ENCODE measurements at regions not wholly inside any gene's neighbourhood (a gene's known extent, or its start where the extent isn't known, plus 50 kb on each side); places are given as distances from the start of the nearest gene placed in this dataset.

DNA sequence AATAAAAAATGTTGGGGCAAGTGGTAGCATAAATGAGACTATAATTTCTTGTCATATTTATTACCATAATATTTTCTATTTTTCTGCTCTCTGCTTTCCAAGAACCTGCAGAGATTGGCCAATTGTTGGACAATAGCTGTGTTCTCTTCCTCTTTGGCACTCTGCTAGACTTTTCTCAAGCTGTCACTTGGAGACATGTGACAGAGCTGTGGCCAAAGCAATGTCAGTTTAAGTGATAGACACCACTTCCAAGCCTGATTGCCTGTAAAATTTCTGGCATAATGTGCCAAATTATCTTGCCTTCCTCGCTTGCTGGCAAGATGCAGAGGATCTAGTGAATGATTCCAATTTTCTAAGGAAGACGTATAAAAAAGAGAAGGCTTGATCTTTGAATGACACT is 162.2 kb upstream of the NDST4 start:
- Mint-ChIP-seq H3K36me3 (ENCODE audit: insufficient read depth, unreplicated experiment) (no peaks in the 10 kb centered on the region), H3K27me3 (ENCODE audit: insufficient read depth, unreplicated experiment) (no peaks in the 10 kb centered on the region), H3K4me3 (ENCODE audit: unreplicated experiment) (no peak overlapping the region), H3K27ac (ENCODE audit: low read depth, unreplicated experiment) (no peak overlapping the region), H3K4me1 (ENCODE audit: insufficient read depth, unreplicated experiment) (peaks cover 6% of the 10 kb centered on the region), H3K9me3 (ENCODE audit: unreplicated experiment) (no peaks in the 10 kb centered on the region)
- TF ChIP-seq, protein P1, sequence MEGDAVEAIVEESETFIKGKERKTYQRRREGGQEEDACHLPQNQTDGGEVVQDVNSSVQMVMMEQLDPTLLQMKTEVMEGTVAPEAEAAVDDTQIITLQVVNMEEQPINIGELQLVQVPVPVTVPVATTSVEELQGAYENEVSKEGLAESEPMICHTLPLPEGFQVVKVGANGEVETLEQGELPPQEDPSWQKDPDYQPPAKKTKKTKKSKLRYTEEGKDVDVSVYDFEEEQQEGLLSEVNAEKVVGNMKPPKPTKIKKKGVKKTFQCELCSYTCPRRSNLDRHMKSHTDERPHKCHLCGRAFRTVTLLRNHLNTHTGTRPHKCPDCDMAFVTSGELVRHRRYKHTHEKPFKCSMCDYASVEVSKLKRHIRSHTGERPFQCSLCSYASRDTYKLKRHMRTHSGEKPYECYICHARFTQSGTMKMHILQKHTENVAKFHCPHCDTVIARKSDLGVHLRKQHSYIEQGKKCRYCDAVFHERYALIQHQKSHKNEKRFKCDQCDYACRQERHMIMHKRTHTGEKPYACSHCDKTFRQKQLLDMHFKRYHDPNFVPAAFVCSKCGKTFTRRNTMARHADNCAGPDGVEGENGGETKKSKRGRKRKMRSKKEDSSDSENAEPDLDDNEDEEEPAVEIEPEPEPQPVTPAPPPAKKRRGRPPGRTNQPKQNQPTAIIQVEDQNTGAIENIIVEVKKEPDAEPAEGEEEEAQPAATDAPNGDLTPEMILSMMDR (IDR thresholded peaks at IDR 0.05; ENCODE audit: unreplicated experiment), result no peak
- ChIA-PET CTCF (no interaction called here), POLR2A (no interaction called here)
- no TSS peak for BruUV-seq (replicated peaks)
- intact Hi-C loops (cut with micrococcal nuclease), result no loop called here
- DNase-seq (ENCODE audit: unreplicated experiment), result no peak

DNA sequence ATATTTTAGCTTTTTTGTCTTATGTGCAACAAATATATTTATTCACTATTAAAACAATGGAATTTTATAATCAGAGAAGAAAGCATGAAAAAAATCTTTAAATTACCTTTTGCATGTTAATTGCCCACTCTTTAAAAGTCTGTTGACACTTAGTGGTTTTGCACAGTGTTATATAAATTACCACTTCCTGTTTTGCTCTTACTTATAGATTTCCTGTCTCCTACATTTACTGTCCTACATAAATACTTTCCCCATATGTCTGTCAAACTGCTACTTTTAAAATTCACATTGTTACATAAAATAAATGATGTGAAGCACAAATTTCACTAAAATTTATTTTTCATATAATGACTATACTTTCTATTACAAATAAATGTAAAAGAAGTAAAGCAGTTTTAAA is 161.1 kb upstream of the NDST4 start:
- Mint-ChIP-seq H3K27me3 (ENCODE audit: insufficient read depth, unreplicated experiment) (no peaks in the 10 kb centered on the region), H3K9me3 (ENCODE audit: unreplicated experiment) (no peaks in the 10 kb centered on the region), H3K4me3 (ENCODE audit: unreplicated experiment) (no peak overlapping the region), H3K4me1 (ENCODE audit: insufficient read depth, unreplicated experiment) (peaks cover 5% of the 10 kb centered on the region), H3K36me3 (ENCODE audit: insufficient read depth, unreplicated experiment) (no peaks in the 10 kb centered on the region), H3K27ac (ENCODE audit: low read depth, unreplicated experiment) (no peak overlapping the region)
- no peak for DNase-seq (ENCODE audit: unreplicated experiment)
- intact Hi-C loops (cut with micrococcal nuclease), result no loop called here
- TF ChIP-seq, protein P1 (IDR thresholded peaks at IDR 0.05; ENCODE audit: unreplicated experiment), result no peak
- ChIA-PET CTCF (no interaction called here), POLR2A (no interaction called here)
- BruUV-seq (replicated peaks), result no TSS peak

DNA sequence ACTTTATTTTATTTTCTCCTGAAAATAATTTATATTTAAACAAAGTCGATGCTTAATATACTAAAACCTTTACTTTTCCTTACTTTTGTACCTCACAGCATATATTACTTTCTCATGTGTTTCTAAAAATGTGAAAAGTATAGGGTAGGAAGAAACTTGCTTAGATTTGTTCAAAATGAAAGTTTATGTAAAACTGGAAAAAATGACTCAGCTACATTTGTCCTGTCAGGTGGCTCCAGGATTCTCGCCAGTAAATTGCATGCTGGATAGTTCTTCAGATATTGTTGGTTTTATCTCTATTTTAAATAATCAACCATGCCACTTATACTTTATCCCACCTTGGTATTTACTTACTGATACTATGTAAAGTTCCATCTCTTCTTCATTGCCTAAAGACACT is 159.2 kb upstream of the NDST4 start:
- Mint-ChIP-seq H3K27me3 (ENCODE audit: insufficient read depth, unreplicated experiment) (no peaks in the 10 kb centered on the region), H3K4me1 (ENCODE audit: insufficient read depth, unreplicated experiment) (no peaks in the 10 kb centered on the region), H3K36me3 (ENCODE audit: insufficient read depth, unreplicated experiment) (no peaks in the 10 kb centered on the region), H3K9me3 (ENCODE audit: unreplicated experiment) (no peaks in the 10 kb centered on the region), H3K4me3 (ENCODE audit: unreplicated experiment) (no peak overlapping the region), H3K27ac (ENCODE audit: low read depth, unreplicated experiment) (no peak overlapping the region)
- DNase-seq (ENCODE audit: unreplicated experiment), result no peak
- POLR2A ChIA-PET, result no interaction called here
- no TSS peak for BruUV-seq (replicated peaks)
- intact Hi-C loops (cut with micrococcal nuclease), result no loop called here
- TF ChIP-seq, protein P1 (IDR thresholded peaks at IDR 0.05; ENCODE audit: unreplicated experiment), result no peak
- CTCF ChIA-PET, result no interaction called here

DNA sequence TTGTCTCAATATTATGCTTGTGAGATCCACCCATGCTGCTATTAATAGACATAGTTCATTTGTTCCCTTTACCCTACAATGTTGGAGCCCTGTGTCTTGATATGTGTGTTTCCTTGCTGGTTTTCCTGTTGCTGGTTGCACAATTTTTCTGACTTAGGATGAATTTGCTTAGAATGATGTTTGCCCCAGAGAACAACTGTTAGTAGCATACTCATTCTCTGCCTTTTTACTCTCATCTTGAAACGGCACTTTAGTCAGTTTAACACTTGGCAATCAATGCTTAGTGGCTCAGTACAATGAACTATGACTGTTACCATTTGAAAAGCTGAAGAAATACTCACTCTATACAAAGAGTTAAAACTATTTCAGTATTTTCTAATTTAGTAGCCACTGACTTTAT is 158.8 kb upstream of the NDST4 start:
- CTCF ChIA-PET, result no interaction called here
- H3K4me1 Mint-ChIP-seq (ENCODE audit: insufficient read depth, unreplicated experiment), result no peaks in the 10 kb centered on the region
- no peaks in the 10 kb centered on the region for H3K36me3 Mint-ChIP-seq (ENCODE audit: insufficient read depth, unreplicated experiment)
- H3K9me3 Mint-ChIP-seq (ENCODE audit: unreplicated experiment), result no peaks in the 10 kb centered on the region
- H3K27ac Mint-ChIP-seq (ENCODE audit: low read depth, unreplicated experiment), result no peak overlapping the region
- no TSS peak for BruUV-seq (replicated peaks)
- POLR2A ChIA-PET, result no interaction called here
- no peak overlapping the region for H3K4me3 Mint-ChIP-seq (ENCODE audit: unreplicated experiment)
- TF ChIP-seq, protein P1 (IDR thresholded peaks at IDR 0.05; ENCODE audit: unreplicated experiment), result no peak
- intact Hi-C loops (cut with micrococcal nuclease), result no loop called here
- H3K27me3 Mint-ChIP-seq (ENCODE audit: insufficient read depth, unreplicated experiment), result no peaks in the 10 kb centered on the region
- no peak for DNase-seq (ENCODE audit: unreplicated experiment)
